K562 (cell line): ENCODE measurements at regions not wholly inside any gene's neighbourhood (a gene's known extent, or its start where the extent isn't known, plus 50 kb on each side); places are given as distances from the start of the nearest gene placed in this dataset.

ENCODE experiments used
- ATAC-seq: fragments of 200-7000 bp; cut with Tn5 transposase; 3 replicates; pipeline ENCODE4 v1.9.1; 2020; ENCODE audit warnings: moderate library complexity
- BruUV-seq: library from RNA; stranded (reverse); fragments of 400-500 nt; replicated peaks from 2 replicates; lab custom pipeline; 2021; lab: Mats Ljungman, UMichigan
- CTCF ChIA-PET: fragments of 300-600 bp; formaldehyde crosslinking; extraction: SDS; loops from one replicate; lab custom pipeline; 2021; ENCODE audit warnings: low intra/inter-chr PET ratio; lab: Yijun Ruan, JAX
- POLR2A ChIA-PET: fragments of 300-600, 350-650 bp; sonication (Branson Sonifier 250); formaldehyde crosslinking; extraction: SDS; loops from one replicate; lab custom pipeline; 2021; ENCODE audit warnings: antibody characterized with exemption, inconsistent platforms; lab: Yijun Ruan, JAX
- DNase-seq, 4 experiments: peaks; one replicate each; pipeline versions ENCODE4 v3.0.0 to v3.0.0-alpha.2; 2011 to 2018; ENCODE audit warnings: low spot score in 3 of 4, mixed read lengths in 3 of 4; ENCODE audit errors: extremely low read depth in 1 of 4
- FAIRE-seq: peaks from 2 replicates; lab custom pipeline; 2011; peaks lifted over from hg19 to GRCh38; lab: Jason Lieb, UNC
- H2AFZ ChIP-seq: 2 replicates; pipeline ENCODE4 v1.6.0; 2011; ENCODE audit warnings: low read depth, low read length, control low read depth, inconsistent platforms
- H3K27ac ChIP-seq: fragments of 200-600 bp; 3 replicates; pipeline ENCODE4 v1.8.0; 2011; ENCODE audit warnings: low read depth, mild to moderate bottlenecking, control low read depth, inconsistent platforms, low read length, moderate library complexity, mixed read lengths; ENCODE audit errors: extremely low read depth
- H3K27me3 ChIP-seq, 2 experiments: fragments of 300-600 bp in 1 of 2; 2 replicates in 1 of 2; 3 replicates in 1 of 2; pipeline versions ENCODE4 v1.6.0 to v1.8.0; 2011; ENCODE audit warnings: inconsistent platforms in 2 of 2, low read length in 2 of 2, mild to moderate bottlenecking in 1 of 2, mixed read lengths in 1 of 2, moderate library complexity in 1 of 2; ENCODE audit not compliant: control insufficient read depth in 2 of 2, insufficient read depth in 2 of 2
- H3K36me3 ChIP-seq: fragments of 300-600 bp; 3 replicates; pipeline ENCODE4 v1.8.0; 2011; ENCODE audit warnings: mild to moderate bottlenecking, low read length, inconsistent platforms; ENCODE audit not compliant: control insufficient read depth, insufficient read depth
- H3K4me1 ChIP-seq, 2 experiments: fragments of 200-600 bp in 1 of 2; replicated peaks in 1 of 2; 2 replicates in 1 of 2; 3 replicates in 1 of 2; pipeline versions ENCODE4 v1.5.1 to v1.8.0; 2011; ENCODE audit warnings: inconsistent platforms in 2 of 2, low read length in 2 of 2, mild to moderate bottlenecking in 1 of 2, mixed read lengths in 1 of 2, moderate library complexity in 1 of 2; ENCODE audit not compliant: control insufficient read depth in 2 of 2, insufficient read depth in 2 of 2
- H3K4me2 ChIP-seq: 2 replicates; pipeline ENCODE4 v1.6.1; 2011; ENCODE audit warnings: low read length, control low read depth, inconsistent platforms, mixed read lengths; ENCODE audit not compliant: insufficient read depth
- H3K4me3 ChIP-seq: fragments of 200-600 bp; sonication (generic), shearing (Covaris generic); 2 replicates; pipeline ENCODE4 v1.5.1; 2016; ENCODE audit warnings: control low read depth, inconsistent platforms
- H3K79me2 ChIP-seq: fragments of 200-600 bp; 3 replicates; pipeline ENCODE4 v1.8.0; 2011; ENCODE audit warnings: low read length, inconsistent platforms; ENCODE audit not compliant: control insufficient read depth, insufficient read depth
- H3K9ac ChIP-seq, 2 experiments: 2 replicates each; pipeline versions ENCODE4 v1.6.0 to v1.6.1; 2011; ENCODE audit warnings: low read depth in 2 of 2, low read length in 2 of 2, control low read depth in 1 of 2, inconsistent platforms in 1 of 2, mild to moderate bottlenecking in 1 of 2, mixed read lengths in 1 of 2; ENCODE audit not compliant: insufficient read depth in 1 of 2
- H3K9me1 ChIP-seq: one replicate; pipeline ENCODE4 v1.6.0; 2011; ENCODE audit warnings: inconsistent platforms, mild to moderate bottlenecking, low read length, moderate library complexity; ENCODE audit not compliant: control insufficient read depth, insufficient read depth
- H3K9me3 ChIP-seq: replicated peaks from 2 replicates; pipeline ENCODE4 v1.5.1; 2011; ENCODE audit warnings: low read depth, low read length, inconsistent platforms; ENCODE audit not compliant: control insufficient read depth, insufficient read depth
- H4K20me1 ChIP-seq: replicated peaks from 2 replicates; pipeline ENCODE4 v1.6.1; 2011; ENCODE audit warnings: low read length, inconsistent platforms, mixed read lengths; ENCODE audit not compliant: control insufficient read depth, insufficient read depth
- FOXJ2 ChIP-seq: fragments of 200-800 bp; sonication (Bioruptor generic); IDR thresholded peaks from 2 replicates; pipeline ENCODE4 v1.6.1; 2016; ENCODE audit warnings: missing genetic modification characterization, missing compliant biosample characterization
- RFX1 ChIP-seq: fragments of 450-650 bp; IDR thresholded peaks from 2 replicates; pipeline ENCODE4 v1.6.1; 2016; ENCODE audit warnings: mild to moderate bottlenecking, moderate library complexity
- TRIM28 ChIP-seq: fragments of 450-650 bp; IDR thresholded peaks from 2 replicates; pipeline ENCODE4 v1.6.1; 2017
- ZC3H11A ChIP-seq: IDR thresholded peaks from 2 replicates; pipeline ENCODE4 v1.6.1; 2012; ENCODE audit warnings: low read depth, low read length, improper control_type of control experiment
- WGBS: fragments of 100-300 bp; shearing (Covaris generic); methylation state at CpG from one replicate; pipeline ENCODE4 v1.1.6; 2016; ENCODE audit warnings: low coverage, mixed read lengths; ENCODE audit not compliant: insufficient coverage; ENCODE audit errors: missing lambda C conversion rate; 5-methylcytosine and 5-hydroxymethylcytosine counted together
- in situ Hi-C: fragments of 300-500 bp; cut with MboI; formaldehyde crosslinking; loops from 4 replicates; pipeline ENCODE4 v1.15.0; 2018; ENCODE audit warnings: inconsistent platforms, mixed read lengths
- intact Hi-C: fragments of 100-400 bp; cut with micrococcal nuclease; formaldehyde crosslinking; loops from 2 replicates; pipeline ENCODE4 v1.14.2; 2022
- TF ChIP-seq, protein P1 (sequence below): sonication (generic); formaldehyde crosslinking; IDR thresholded peaks from 2 replicates; pipeline ENCODE4 v1.8.1; 2023; ENCODE audit warnings: missing genetic modification reagents, mild to moderate bottlenecking, borderline replicate concordance

DNA sequence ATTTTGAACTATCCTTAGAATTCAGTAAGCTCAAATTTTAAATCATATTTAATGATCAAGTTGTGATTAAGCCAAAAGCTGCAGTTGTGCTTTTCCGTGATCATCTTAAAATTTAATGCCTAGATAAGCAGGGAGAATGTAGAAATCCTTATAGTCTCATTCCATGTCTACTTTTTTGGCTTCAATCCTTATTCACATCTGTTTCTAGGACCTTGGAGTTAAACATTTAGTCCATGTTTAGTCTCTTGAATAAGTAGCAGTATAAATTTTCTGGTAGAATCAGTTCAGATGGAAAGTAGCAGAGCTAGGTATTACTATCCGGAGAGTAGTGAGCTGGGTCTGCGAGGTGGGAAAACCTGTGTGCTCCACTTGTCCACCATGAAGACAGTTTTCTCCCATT is 59.3 kb upstream of the RIOK2 start (continued):
- TF ChIP-seq, protein P1, sequence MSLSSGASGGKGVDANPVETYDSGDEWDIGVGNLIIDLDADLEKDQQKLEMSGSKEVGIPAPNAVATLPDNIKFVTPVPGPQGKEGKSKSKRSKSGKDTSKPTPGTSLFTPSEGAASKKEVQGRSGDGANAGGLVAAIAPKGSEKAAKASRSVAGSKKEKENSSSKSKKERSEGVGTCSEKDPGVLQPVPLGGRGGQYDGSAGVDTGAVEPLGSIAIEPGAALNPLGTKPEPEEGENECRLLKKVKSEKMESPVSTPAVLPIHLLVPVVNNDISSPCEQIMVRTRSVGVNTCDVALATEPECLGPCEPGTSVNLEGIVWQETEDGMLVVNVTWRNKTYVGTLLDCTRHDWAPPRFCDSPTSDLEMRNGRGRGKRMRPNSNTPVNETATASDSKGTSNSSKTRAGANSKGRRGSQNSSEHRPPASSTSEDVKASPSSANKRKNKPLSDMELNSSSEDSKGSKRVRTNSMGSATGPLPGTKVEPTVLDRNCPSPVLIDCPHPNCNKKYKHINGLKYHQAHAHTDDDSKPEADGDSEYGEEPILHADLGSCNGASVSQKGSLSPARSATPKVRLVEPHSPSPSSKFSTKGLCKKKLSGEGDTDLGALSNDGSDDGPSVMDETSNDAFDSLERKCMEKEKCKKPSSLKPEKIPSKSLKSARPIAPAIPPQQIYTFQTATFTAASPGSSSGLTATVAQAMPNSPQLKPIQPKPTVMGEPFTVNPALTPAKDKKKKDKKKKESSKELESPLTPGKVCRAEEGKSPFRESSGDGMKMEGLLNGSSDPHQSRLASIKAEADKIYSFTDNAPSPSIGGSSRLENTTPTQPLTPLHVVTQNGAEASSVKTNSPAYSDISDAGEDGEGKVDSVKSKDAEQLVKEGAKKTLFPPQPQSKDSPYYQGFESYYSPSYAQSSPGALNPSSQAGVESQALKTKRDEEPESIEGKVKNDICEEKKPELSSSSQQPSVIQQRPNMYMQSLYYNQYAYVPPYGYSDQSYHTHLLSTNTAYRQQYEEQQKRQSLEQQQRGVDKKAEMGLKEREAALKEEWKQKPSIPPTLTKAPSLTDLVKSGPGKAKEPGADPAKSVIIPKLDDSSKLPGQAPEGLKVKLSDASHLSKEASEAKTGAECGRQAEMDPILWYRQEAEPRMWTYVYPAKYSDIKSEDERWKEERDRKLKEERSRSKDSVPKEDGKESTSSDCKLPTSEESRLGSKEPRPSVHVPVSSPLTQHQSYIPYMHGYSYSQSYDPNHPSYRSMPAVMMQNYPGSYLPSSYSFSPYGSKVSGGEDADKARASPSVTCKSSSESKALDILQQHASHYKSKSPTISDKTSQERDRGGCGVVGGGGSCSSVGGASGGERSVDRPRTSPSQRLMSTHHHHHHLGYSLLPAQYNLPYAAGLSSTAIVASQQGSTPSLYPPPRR (CRISPR knock-in tag), result no peak
- TF ChIP-seq, all 486 proteins: peak for 0

- Histone ChIP-seq H3K27ac (no peak overlapping the region), H3K4me3 (no peak overlapping the region), H2AFZ (no peak overlapping the region), H3K4me2 (no peak overlapping the region), H3K9me1 (no peaks in the 10 kb centered on the region)
- FAIRE-seq, result no peak
- WGBS, result 0% methylated on average over 2 of the region's 2 CpGs
- no peak for DNase-seq
- intact Hi-C loops, result no loop called here
- CTCF ChIA-PET, result no interaction called here
- ATAC-seq, result no peak
- TF ChIP-seq TRIM28 (no peak), RFX1 (peak; percentile 33; the same call in 1 of the 2 replicates), FOXJ2 (0 out of 2 replicates have a peak, but pooled peaks have one; percentile 57), ZC3H11A (no peak)
- TF ChIP-seq, all 486 proteins: peak for 2
- Histone ChIP-seq H4K20me1 (no peaks in the 10 kb centered on the region), H3K27me3 (no peaks in the 10 kb centered on the region), H3K4me1 (no peaks in the 10 kb centered on the region), H3K9ac (no peak overlapping the region), H3K36me3 (no peaks in the 10 kb centered on the region), H3K9me3 (no peaks in the 10 kb centered on the region), H3K79me2 (no peaks in the 10 kb centered on the region)
- BruUV-seq, result no TSS peak
- in situ Hi-C loops, result no loop called here
- POLR2A ChIA-PET, result interaction anchor here (1.1 kb wide), 1 partner anchor 22 kb away, joined by 3 read pairs; no protein-coding TSS in a partner anchor
Measured at GRCh38 chr5:97243353-97243752, 60.3 kb upstream of the RIOK2 start.
